MM.1S (cell line): ENCODE measurements at regions not wholly inside any gene's neighbourhood (a gene's known extent, or its start where the extent isn't known, plus 50 kb on each side); places are given as distances from the start of the nearest gene placed in this dataset.

ENCODE experiments used
- EZH2phosphoT487 ChIP-seq: fragments of 300-600 bp; sonication (generic); IDR thresholded peaks from 2 replicates; pipeline ENCODE4 v1.6.1; 2018; ENCODE audit warnings: antibody characterized with exemption, low read length
- TF ChIP-seq, protein P1 (sequence below): fragments of 300-600 bp; sonication (generic); IDR thresholded peaks from 2 replicates; pipeline ENCODE4 v1.5.1; 2016; ENCODE audit warnings: antibody characterized with exemption, low read length, mixed read lengths

DNA sequence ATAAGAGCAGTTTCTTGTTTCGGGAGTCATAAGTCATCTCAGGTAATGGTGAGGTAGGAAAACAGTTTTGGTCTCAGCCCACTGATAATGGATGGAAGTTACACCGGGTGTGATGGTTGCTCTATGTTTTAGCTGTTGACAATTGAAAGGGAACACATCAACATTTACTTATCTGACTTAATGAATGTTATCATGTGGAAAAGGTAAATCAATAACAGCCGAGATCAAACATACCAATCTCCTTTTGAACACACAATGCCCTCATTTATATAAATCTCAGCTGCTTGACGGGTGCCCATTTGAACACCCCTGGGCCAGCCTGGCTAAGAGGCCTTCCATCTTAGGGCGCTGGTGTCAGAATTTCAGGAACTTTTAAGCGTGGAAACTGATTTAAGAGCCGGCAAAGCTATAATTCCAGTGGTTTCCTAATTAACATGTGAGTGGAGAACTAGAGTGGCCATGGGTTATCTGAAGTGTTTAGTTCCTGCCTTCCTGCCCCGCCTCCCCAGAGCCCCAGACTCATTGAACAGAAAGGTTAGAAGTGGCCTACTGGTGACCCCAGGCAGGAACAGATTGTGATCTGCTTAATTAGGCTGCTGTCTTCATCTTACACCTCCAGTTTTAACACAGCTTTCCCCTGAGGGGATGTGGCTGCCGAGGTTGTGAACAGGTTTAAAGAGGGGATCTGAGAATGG is 572.7 kb downstream of the FGF9 start:
- TF ChIP-seq, protein P1, sequence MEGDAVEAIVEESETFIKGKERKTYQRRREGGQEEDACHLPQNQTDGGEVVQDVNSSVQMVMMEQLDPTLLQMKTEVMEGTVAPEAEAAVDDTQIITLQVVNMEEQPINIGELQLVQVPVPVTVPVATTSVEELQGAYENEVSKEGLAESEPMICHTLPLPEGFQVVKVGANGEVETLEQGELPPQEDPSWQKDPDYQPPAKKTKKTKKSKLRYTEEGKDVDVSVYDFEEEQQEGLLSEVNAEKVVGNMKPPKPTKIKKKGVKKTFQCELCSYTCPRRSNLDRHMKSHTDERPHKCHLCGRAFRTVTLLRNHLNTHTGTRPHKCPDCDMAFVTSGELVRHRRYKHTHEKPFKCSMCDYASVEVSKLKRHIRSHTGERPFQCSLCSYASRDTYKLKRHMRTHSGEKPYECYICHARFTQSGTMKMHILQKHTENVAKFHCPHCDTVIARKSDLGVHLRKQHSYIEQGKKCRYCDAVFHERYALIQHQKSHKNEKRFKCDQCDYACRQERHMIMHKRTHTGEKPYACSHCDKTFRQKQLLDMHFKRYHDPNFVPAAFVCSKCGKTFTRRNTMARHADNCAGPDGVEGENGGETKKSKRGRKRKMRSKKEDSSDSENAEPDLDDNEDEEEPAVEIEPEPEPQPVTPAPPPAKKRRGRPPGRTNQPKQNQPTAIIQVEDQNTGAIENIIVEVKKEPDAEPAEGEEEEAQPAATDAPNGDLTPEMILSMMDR: no peak
- no peak for TF ChIP-seq EZH2phosphoT487
